CD4-positive, alpha-beta T cell (primary cell): ENCODE measurements at regions not wholly inside any gene's neighbourhood (a gene's known extent, or its start where the extent isn't known, plus 50 kb on each side); places are given as distances from the start of the nearest gene placed in this dataset.

Source experiments
- ATAC-seq: fragments of 200-7000 bp; cut with Tn5 transposase; one replicate; pipeline ENCODE4 v1.10.0; 2022; ENCODE audit warnings: mild to moderate bottlenecking; ENCODE audit not compliant: poor library complexity
- CTCF ChIA-PET: fragments of 350-600 bp; sonication (Branson Sonifier 250); formaldehyde crosslinking; loops from one replicate; lab custom pipeline; 2021; ENCODE audit warnings: antibody characterized with exemption, inconsistent platforms; lab: Charles Lee
- POLR2A ChIA-PET: fragments of 350-600 bp; sonication (Branson Sonifier 250); formaldehyde crosslinking; loops from one replicate; lab custom pipeline; 2021; ENCODE audit warnings: antibody characterized with exemption, inconsistent platforms; lab: Charles Lee
- DNase-seq, 14 experiments: peaks; one replicate each; pipeline ENCODE4 v3.0.0-alpha.2; 2013 to 2020; ENCODE audit warnings: mixed read lengths in 2 of 14
- H3K27ac ChIP-seq, 2 donors: one replicate each; pipeline versions ENCODE4 v1.5.1 to v1.7.0; 2013; ENCODE audit warnings: low read length in 2 of 2, low read depth in 1 of 2, mild to moderate bottlenecking in 1 of 2
- H3K27me3 ChIP-seq, 2 experiments: 1 replicate in 1 of 2; 2 replicates in 1 of 2; pipeline versions ENCODE4 v1.6.1 to v1.7.0; 2013; ENCODE audit warnings: low read length in 2 of 2, control low read depth in 1 of 2, mild to moderate bottlenecking in 1 of 2, moderate library complexity in 1 of 2; ENCODE audit not compliant: insufficient read depth in 2 of 2, control insufficient read depth in 1 of 2
- H3K36me3 ChIP-seq: one replicate; pipeline ENCODE4 v1.6.1; 2013; ENCODE audit warnings: low read length, control low read depth; ENCODE audit not compliant: insufficient read depth
- H3K4me1 ChIP-seq: one replicate; pipeline ENCODE4 v1.6.1; 2013; ENCODE audit warnings: low read length, control low read depth; ENCODE audit not compliant: insufficient read depth
- H3K4me3 ChIP-seq: one replicate; pipeline ENCODE4 v1.5.1; 2013; ENCODE audit warnings: mild to moderate bottlenecking, low read length, moderate library complexity
- H3K9me3 ChIP-seq, 2 experiments: 1 replicate in 1 of 2; 2 replicates in 1 of 2; pipeline versions ENCODE4 v1.6.1 to v1.7.0; 2013; ENCODE audit warnings: low read length in 2 of 2, mild to moderate bottlenecking in 2 of 2, control low read depth in 1 of 2, moderate library complexity in 1 of 2; ENCODE audit not compliant: control insufficient read depth in 1 of 2, insufficient read depth in 1 of 2
- H3K27ac Mint-ChIP-seq: one replicate; pipeline ENCODE4 v1.8.0; 2020; ENCODE audit warnings: mixed read lengths
- H3K27me3 Mint-ChIP-seq: one replicate; pipeline ENCODE4 v1.8.0; 2021; ENCODE audit warnings: mixed read lengths
- H3K36me3 Mint-ChIP-seq: one replicate; pipeline ENCODE4 v1.8.0; 2021; ENCODE audit warnings: low read depth, mixed read lengths
- H3K4me1 Mint-ChIP-seq: one replicate; pipeline ENCODE4 v1.8.0; 2021; ENCODE audit warnings: low read depth, mixed read lengths
- H3K4me3 Mint-ChIP-seq: one replicate; pipeline ENCODE4 v1.8.0; 2020; ENCODE audit warnings: mild to moderate bottlenecking, mixed read lengths
- H3K9me3 Mint-ChIP-seq: one replicate; pipeline ENCODE4 v1.8.0; 2020; ENCODE audit warnings: mixed read lengths
- CTCF ChIP-seq: fragments of 200-600 bp; IDR thresholded peaks from one replicate; pipeline ENCODE4 v1.8.0; 2022; ENCODE audit warnings: antibody characterized with exemption, mild to moderate bottlenecking
- intact Hi-C, 2 experiments: fragments of 100-400 bp; cut with DNase I in 1 of 2; cut with micrococcal nuclease in 1 of 2; formaldehyde crosslinking; loops; one replicate each; pipeline versions ENCODE4 v1.15.1 to v1.9.0; 2023 to 2025; cut with DNase I, micrococcal nuclease

DNA sequence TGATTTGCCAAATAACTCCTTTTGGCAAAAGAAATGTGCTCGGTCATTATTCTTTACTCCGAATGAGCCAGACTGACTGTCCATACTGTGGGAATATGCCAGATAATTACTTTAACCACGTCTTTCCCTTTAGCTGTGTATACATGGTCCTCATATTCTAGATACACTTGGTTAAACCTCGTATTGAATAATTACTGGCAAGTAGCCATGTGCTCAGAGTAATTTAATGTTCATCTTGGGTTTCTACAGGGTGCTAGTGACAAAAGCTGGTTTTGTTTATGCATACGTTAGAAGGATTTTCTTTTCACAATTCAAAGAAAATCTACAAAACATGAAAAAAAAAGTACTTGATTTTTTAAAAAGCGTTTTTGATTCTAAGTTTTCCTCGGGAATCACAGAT, 540.3 kb downstream of the KCNJ2 start:
- H3K27me3 ChIP-seq: no peaks in the 10 kb centered on the region
- no peak for ATAC-seq
- H3K4me3 Mint-ChIP-seq: no peak overlapping the region
- TF ChIP-seq CTCF: no peak
- no peak overlapping the region for H3K27ac Mint-ChIP-seq
- intact Hi-C loops: no loop called here
- ChIA-PET CTCF (no interaction called here), POLR2A (no interaction called here)
- no peaks in the 10 kb centered on the region for H3K4me1 Mint-ChIP-seq
- H3K36me3 Mint-ChIP-seq: no peaks in the 10 kb centered on the region
- no peaks in the 10 kb centered on the region for H3K9me3 ChIP-seq
- no peaks in the 10 kb centered on the region for H3K36me3 ChIP-seq
- no peak for DNase-seq
- no peaks in the 10 kb centered on the region for H3K4me1 ChIP-seq
- H3K4me3 ChIP-seq: no peak overlapping the region
- peaks cover 4% of the 10 kb centered on the region for H3K9me3 Mint-ChIP-seq
- H3K27me3 Mint-ChIP-seq: no peaks in the 10 kb centered on the region
- no peak overlapping the region for H3K27ac ChIP-seq

DNA sequence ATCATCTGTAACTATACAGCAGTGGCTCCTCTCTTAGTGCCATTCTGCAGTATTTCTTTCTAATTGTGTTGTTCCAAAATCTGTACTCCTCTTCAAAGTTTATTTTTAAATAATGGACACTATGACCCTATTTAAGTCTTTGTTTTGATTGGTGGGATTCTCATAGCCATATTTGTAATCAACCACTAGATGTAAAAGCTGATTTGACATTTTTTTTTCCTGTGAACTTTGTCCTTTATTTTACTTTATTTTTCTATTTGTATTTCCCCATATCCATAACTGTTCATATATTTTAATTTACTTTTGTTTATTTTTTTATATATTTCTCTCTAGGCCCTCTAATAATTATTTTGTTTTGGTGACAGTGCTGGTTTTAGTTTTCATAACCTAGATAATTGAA, 544.4 kb downstream of the KCNJ2 start:
- Mint-ChIP-seq H3K9me3 (peaks cover 6% of the 10 kb centered on the region), H3K4me1 (no peaks in the 10 kb centered on the region), H3K4me3 (no peak overlapping the region), H3K27ac (no peak overlapping the region), H3K36me3 (no peaks in the 10 kb centered on the region), H3K27me3 (no peaks in the 10 kb centered on the region)
- POLR2A ChIA-PET: no interaction called here
- Histone ChIP-seq H3K36me3 (no peaks in the 10 kb centered on the region), H3K27ac (no peak overlapping the region), H3K9me3 (no peaks in the 10 kb centered on the region), H3K27me3 (no peaks in the 10 kb centered on the region), H3K4me1 (no peaks in the 10 kb centered on the region), H3K4me3 (no peak overlapping the region)
- CTCF ChIA-PET: no interaction called here
- intact Hi-C loops: no loop called here
- TF ChIP-seq CTCF: no peak
- ATAC-seq: no peak
- DNase-seq: no peak

DNA sequence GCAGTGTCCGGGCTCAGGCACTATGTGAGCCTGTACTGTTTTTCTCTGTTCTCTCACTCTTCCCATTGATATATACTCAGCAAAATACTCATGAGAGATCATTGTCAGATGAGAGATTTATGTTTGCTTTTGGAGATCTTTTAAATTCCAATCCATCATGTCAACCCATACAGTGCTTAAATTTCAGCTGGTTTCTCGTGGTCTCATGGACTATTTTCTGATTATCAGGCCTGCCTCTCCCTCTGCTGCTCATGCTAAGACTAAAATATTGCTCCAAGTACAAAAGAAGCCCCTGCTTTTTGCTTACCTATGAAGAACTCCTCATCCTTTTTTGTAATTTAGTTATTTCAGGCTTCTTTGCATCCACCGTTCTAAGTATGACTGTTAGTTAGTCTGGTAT, 547.2 kb downstream of the KCNJ2 start:
- Histone ChIP-seq H3K27ac (no peak overlapping the region), H3K4me3 (no peak overlapping the region), H3K36me3 (no peaks in the 10 kb centered on the region), H3K9me3 (no peaks in the 10 kb centered on the region), H3K27me3 (no peaks in the 10 kb centered on the region), H3K4me1 (no peaks in the 10 kb centered on the region)
- TF ChIP-seq CTCF: no peak
- ChIA-PET POLR2A (no interaction called here), CTCF (no interaction called here)
- DNase-seq (no peak), ATAC-seq (no peak)
- Mint-ChIP-seq H3K4me3 (no peak overlapping the region), H3K27me3 (no peaks in the 10 kb centered on the region), H3K27ac (no peak overlapping the region), H3K9me3 (peaks cover 6% of the 10 kb centered on the region), H3K36me3 (no peaks in the 10 kb centered on the region), H3K4me1 (no peaks in the 10 kb centered on the region)
- intact Hi-C loops: no loop called here
